Endometrium (tissue), 2 donors: ENCODE measurements at regions not wholly inside any gene's neighbourhood (a gene's known extent, or its start where the extent isn't known, plus 50 kb on each side); places are given as distances from the start of the nearest gene placed in this dataset.
"Not testable (repeated sequence)": the region's sequence is repeated elsewhere in the genome, so short reads cannot be mapped to it uniquely, and the experiment has no call there.

Experiments
- FAIRE-seq: peaks from 2 replicates; lab custom pipeline; 2012; peaks lifted over from hg19 to GRCh38; lab: Jason Lieb, UNC
- donor health status: control.
- donor health status: control.

GRCh38 chr3:78255403-78255802 is 1215.5 kb downstream of the ROBO2 start:
- no peak for FAIRE-seq

- FAIRE-seq: no peak
These were observed 1216.2 kb downstream of the ROBO2 start for GRCh38 chr3:78256123-78256522.

GRCh38 chr3:78257951-78258530 is 1218.1 kb downstream of the ROBO2 start:
- no peak for FAIRE-seq

- FAIRE-seq: peak; percentile 98
These were observed 1218.9 kb downstream of the ROBO2 start for GRCh38 chr3:78258798-78259197.

GRCh38 chr3:78260388-78260787 is 1220.5 kb downstream of the ROBO2 start:
- peak; percentile 58 for FAIRE-seq

- FAIRE-seq: not testable (repeated sequence)
These were observed 1226.7 kb downstream of the ROBO2 start for GRCh38 chr3:78266550-78266949.

- peak; percentile 64 for FAIRE-seq
These were observed 1227.3 kb downstream of the ROBO2 start for GRCh38 chr3:78267235-78267634.

- no peak for FAIRE-seq
These were observed 1228.2 kb downstream of the ROBO2 start for GRCh38 chr3:78268087-78268486.

- no peak for FAIRE-seq
These were observed 1229.1 kb downstream of the ROBO2 start for GRCh38 chr3:78268716-78269668.

- no peak for FAIRE-seq
These were observed 1233.4 kb downstream of the ROBO2 start for GRCh38 chr3:78273326-78273725.

GRCh38 chr3:78274475-78275065 is 1234.7 kb downstream of the ROBO2 start:
- FAIRE-seq: peak; percentile 91

- FAIRE-seq: no peak
These were observed 1235.5 kb downstream of the ROBO2 start for GRCh38 chr3:78275420-78275852.

GRCh38 chr3:78277220-78277619 is 1237.3 kb downstream of the ROBO2 start:
- FAIRE-seq: no peak

GRCh38 chr3:78277801-78278200 is 1237.9 kb downstream of the ROBO2 start:
- no peak for FAIRE-seq

- FAIRE-seq: no peak
These were observed 1239.2 kb downstream of the ROBO2 start for GRCh38 chr3:78279091-78279490.

GRCh38 chr3:78281381-78281780 is 1241.5 kb downstream of the ROBO2 start:
- FAIRE-seq: no peak

GRCh38 chr3:78283994-78284393 is 1244.1 kb downstream of the ROBO2 start:
- FAIRE-seq: no peak

- FAIRE-seq: no peak
These were observed 1245.3 kb downstream of the ROBO2 start for GRCh38 chr3:78285032-78285728.

- FAIRE-seq: no peak
These were observed 1247.2 kb downstream of the ROBO2 start for GRCh38 chr3:78287085-78287484.

GRCh38 chr3:78293284-78293683 is 1253.4 kb downstream of the ROBO2 start:
- no peak for FAIRE-seq

GRCh38 chr3:78304115-78304514 is 1264.2 kb downstream of the ROBO2 start:
- FAIRE-seq: no peak

- no peak for FAIRE-seq
These were observed 1273.0 kb downstream of the ROBO2 start for GRCh38 chr3:78312851-78313250.
